ENCODE measurements at regions not wholly inside any gene's neighbourhood (a gene's known extent, or its start where the extent isn't known, plus 50 kb on each side); places are given as distances from the start of the nearest gene placed in this dataset.

DNA sequence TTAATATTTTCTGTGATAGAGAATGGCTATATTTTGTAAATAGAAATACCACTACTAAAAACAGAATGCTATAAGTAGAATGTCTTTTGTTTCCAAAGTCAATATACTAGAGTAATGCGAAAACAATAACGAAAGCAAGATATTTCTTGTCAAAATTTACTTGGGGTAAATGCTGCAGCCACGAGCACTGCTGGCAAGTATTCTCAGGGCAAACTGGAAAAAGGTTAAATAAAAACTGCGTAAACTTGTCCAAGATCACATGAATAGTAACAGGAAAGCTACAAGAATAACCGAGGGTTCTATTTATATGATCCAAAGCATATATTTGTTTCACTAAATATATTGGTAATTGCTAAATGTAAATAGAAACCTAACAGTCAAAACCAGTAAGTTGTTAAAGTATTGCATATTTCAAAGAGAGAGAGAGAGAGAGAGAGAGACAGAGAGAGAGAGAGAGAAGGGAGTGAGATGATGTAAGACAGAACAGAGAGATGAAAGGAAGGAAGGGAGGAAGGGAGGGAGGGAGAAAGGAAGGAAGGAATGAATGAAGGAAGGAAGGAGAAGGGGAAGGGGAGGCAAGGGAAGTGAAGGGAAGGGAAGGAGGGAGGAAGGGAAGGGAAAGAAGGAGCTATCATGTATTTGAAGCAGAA lies 231.7 kb downstream of the KCNC2 start:
- Histone ChIP-seq H3K4me1 (ENCODE audit: insufficient read depth, low read length) (no peaks in the 10 kb centered on the region), H4K20me1 (ENCODE audit: insufficient read depth, low read length) (no peaks in the 10 kb centered on the region), H3K4me3 (ENCODE audit: low read depth in 1 of 2, low read length in 2 of 2) (no peak overlapping the region), H3K27ac (ENCODE audit: low read length) (no peak overlapping the region), H3K9me3 (ENCODE audit: insufficient read depth, low read length, severe bottlenecking) (no peaks in the 10 kb centered on the region), H3K79me2 (ENCODE audit: insufficient read depth, low read length) (no peaks in the 10 kb centered on the region), H3K27me3 (ENCODE audit: insufficient read depth, low read length, poor library complexity) (no peaks in the 10 kb centered on the region), H3K36me3 (ENCODE audit: insufficient read depth, low read length) (no peaks in the 10 kb centered on the region), H3K4me2 (ENCODE audit: insufficient read depth, low read length) (no peak overlapping the region), H2AFZ (ENCODE audit: low read depth, low read length) (no peak overlapping the region), H3K9ac (ENCODE audit: low read depth, low read length) (no peak overlapping the region)
- TF ChIP-seq, protein P1, sequence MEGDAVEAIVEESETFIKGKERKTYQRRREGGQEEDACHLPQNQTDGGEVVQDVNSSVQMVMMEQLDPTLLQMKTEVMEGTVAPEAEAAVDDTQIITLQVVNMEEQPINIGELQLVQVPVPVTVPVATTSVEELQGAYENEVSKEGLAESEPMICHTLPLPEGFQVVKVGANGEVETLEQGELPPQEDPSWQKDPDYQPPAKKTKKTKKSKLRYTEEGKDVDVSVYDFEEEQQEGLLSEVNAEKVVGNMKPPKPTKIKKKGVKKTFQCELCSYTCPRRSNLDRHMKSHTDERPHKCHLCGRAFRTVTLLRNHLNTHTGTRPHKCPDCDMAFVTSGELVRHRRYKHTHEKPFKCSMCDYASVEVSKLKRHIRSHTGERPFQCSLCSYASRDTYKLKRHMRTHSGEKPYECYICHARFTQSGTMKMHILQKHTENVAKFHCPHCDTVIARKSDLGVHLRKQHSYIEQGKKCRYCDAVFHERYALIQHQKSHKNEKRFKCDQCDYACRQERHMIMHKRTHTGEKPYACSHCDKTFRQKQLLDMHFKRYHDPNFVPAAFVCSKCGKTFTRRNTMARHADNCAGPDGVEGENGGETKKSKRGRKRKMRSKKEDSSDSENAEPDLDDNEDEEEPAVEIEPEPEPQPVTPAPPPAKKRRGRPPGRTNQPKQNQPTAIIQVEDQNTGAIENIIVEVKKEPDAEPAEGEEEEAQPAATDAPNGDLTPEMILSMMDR (IDR thresholded peaks at IDR 0.05; ENCODE audit: borderline replicate concordance, extremely low read depth, low read length, poor library complexity, severe bottlenecking): no peak
- TF ChIP-seq EZH2 (IDR thresholded peaks at IDR 0.05; ENCODE audit: borderline replicate concordance, low read depth, low read length, severe bottlenecking): no peak
- no peak for ATAC-seq (ENCODE audit: insufficient read depth, low read depth)
- DNase-seq: no peak

DNA sequence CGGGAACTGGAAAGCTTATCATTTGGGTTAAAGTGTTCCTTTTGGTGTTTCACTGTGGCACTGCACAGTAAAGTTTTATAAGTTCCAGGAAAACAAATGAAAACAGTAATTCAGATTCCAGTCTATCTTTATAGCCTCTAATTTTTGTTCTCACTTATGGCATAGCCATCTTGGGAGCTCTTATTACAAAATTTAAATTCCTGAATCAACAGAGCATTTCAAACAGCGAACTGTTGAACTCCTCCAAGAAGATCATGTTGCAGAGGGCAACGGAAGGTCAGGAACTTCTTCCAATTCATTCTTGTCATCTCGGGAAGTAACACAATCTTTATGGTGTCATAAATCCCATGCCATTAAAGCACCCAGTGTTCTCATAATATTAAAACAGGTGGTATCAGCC lies 229.1 kb downstream of the KCNC2 start:
- Histone ChIP-seq H3K27ac (ENCODE audit: low read length) (no peak overlapping the region), H3K4me2 (ENCODE audit: insufficient read depth, low read length) (no peak overlapping the region), H3K4me1 (ENCODE audit: insufficient read depth, low read length) (no peaks in the 10 kb centered on the region), H4K20me1 (ENCODE audit: insufficient read depth, low read length) (no peaks in the 10 kb centered on the region), H2AFZ (ENCODE audit: low read depth, low read length) (no peak overlapping the region), H3K9ac (ENCODE audit: low read depth, low read length) (no peak overlapping the region), H3K36me3 (ENCODE audit: insufficient read depth, low read length) (no peaks in the 10 kb centered on the region), H3K4me3 (ENCODE audit: low read depth in 1 of 2, low read length in 2 of 2) (no peak overlapping the region), H3K79me2 (ENCODE audit: insufficient read depth, low read length) (no peaks in the 10 kb centered on the region), H3K27me3 (ENCODE audit: insufficient read depth, low read length, poor library complexity) (no peaks in the 10 kb centered on the region), H3K9me3 (ENCODE audit: insufficient read depth, low read length, severe bottlenecking) (no peaks in the 10 kb centered on the region)
- DNase-seq: no peak
- TF ChIP-seq, protein P1 (IDR thresholded peaks at IDR 0.05; ENCODE audit: borderline replicate concordance, extremely low read depth, low read length, poor library complexity, severe bottlenecking): no peak
- no peak for TF ChIP-seq EZH2 (IDR thresholded peaks at IDR 0.05; ENCODE audit: borderline replicate concordance, low read depth, low read length, severe bottlenecking)
- ATAC-seq (ENCODE audit: insufficient read depth, low read depth): no peak

DNA sequence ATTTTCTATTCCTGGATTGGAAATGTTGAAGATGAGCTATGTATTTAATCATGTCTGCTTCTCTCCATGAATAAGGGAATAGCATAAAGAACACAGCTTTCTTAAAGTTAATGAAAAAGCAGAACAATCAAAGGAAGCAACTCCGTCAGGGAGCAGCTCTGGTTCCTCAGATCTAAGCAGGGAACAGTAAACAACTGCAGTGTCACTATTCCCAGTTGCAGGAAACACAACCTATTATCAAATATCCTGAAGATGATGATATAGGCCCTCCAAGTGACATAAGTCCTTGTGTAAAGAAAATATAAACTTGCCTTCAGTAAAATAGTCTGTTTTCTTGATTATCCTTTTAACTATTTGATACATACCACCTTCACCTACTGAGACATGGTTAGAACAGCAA lies 228.1 kb downstream of the KCNC2 start:
- no peak overlapping the region for H3K4me2 ChIP-seq (ENCODE audit: insufficient read depth, low read length)
- no peak for TF ChIP-seq EZH2 (IDR thresholded peaks at IDR 0.05; ENCODE audit: borderline replicate concordance, low read depth, low read length, severe bottlenecking)
- TF ChIP-seq, protein P1 (IDR thresholded peaks at IDR 0.05; ENCODE audit: borderline replicate concordance, extremely low read depth, low read length, poor library complexity, severe bottlenecking): no peak
- no peak for ATAC-seq (ENCODE audit: insufficient read depth, low read depth)
- no peaks in the 10 kb centered on the region for H3K4me1 ChIP-seq (ENCODE audit: insufficient read depth, low read length)
- no peaks in the 10 kb centered on the region for H4K20me1 ChIP-seq (ENCODE audit: insufficient read depth, low read length)
- H3K27ac ChIP-seq (ENCODE audit: low read length): no peak overlapping the region
- H2AFZ ChIP-seq (ENCODE audit: low read depth, low read length): no peak overlapping the region
- H3K4me3 ChIP-seq (ENCODE audit: low read depth in 1 of 2, low read length in 2 of 2): no peak overlapping the region
- H3K9ac ChIP-seq (ENCODE audit: low read depth, low read length): no peak overlapping the region
- H3K36me3 ChIP-seq (ENCODE audit: insufficient read depth, low read length): no peaks in the 10 kb centered on the region
- no peaks in the 10 kb centered on the region for H3K9me3 ChIP-seq (ENCODE audit: insufficient read depth, low read length, severe bottlenecking)
- no peaks in the 10 kb centered on the region for H3K27me3 ChIP-seq (ENCODE audit: insufficient read depth, low read length, poor library complexity)
- DNase-seq: no peak
- H3K79me2 ChIP-seq (ENCODE audit: insufficient read depth, low read length): no peaks in the 10 kb centered on the region

Measured in DND-41 (cell line).